GM12801 (cell line): ENCODE measurements at regions not wholly inside any gene's neighbourhood (a gene's known extent, or its start where the extent isn't known, plus 50 kb on each side); places are given as distances from the start of the nearest gene placed in this dataset.

ENCODE experiments used
- CTCF ChIP-seq: IDR thresholded peaks from one replicate; pipeline ENCODE4 v1.5.1; 2011; ENCODE audit warnings: control low read depth; ENCODE audit not compliant: insufficient read length; ENCODE audit errors: extremely low read depth

DNA sequence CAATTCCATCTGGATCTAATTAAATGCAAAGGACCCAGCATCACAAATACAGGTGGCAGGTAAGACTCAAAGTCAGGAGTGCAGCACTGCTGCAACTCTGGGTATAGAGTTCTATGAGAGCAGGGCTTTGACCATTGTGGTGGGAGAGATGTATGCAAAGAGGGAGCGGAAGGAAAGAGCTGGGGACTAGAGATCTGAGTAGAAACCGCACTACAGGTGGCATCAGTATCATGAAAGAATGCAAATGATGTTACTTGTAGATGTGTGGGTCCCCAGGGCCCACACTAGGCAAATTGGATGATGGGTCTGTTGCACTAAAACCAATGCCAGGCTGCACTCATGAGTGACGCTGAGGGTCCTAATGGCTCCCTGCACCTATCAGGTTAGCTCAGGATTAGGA is 287.1 kb upstream of the ASIC2 start:
- no peak for TF ChIP-seq CTCF

GRCh38 chr17:33582661-33583060 is 289.6 kb upstream of the ASIC2 start:
- TF ChIP-seq CTCF = no peak

DNA sequence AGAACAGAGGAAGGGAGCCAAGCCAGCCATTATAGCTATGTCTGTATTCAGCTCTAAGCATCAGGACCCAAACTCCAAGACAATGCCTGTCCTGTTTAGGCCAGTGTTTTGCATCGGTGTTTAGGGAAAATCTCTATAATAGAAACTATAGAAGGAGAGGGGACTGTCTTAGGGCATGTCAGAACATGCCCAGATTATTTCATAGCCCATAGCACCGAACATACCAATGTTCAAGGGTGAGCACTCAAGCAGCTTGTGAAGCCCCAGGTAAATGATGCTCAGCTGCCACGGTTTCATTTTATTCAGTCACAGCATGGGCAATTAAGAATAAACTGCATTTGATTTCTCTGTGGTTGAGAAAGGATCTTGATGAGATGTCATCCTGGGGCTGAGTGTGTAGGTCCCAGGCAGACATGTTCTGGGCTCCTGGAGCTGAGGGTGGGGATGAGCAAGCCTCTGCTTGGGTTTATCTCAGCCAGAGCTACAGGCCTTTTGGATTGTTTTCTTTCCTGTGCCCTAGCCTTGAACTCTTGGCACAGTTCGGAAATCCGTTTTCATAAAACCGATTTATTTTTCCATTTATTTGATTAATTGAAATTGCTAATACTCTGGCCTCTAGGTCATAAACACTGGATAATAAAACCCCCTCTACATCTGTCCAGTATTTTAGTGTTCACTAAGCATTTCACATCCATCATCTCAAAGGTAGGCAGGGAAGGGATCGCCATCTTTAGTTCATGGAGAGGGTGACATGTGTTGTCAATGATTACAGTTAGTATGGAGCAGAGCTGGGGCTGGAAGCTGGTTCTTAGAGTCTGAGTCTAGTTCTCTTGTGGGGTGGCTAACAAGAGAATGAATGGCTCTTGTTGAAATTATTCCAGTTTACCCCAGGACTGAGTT is 290.7 kb upstream of the ASIC2 start:
- TF ChIP-seq CTCF = no peak

DNA sequence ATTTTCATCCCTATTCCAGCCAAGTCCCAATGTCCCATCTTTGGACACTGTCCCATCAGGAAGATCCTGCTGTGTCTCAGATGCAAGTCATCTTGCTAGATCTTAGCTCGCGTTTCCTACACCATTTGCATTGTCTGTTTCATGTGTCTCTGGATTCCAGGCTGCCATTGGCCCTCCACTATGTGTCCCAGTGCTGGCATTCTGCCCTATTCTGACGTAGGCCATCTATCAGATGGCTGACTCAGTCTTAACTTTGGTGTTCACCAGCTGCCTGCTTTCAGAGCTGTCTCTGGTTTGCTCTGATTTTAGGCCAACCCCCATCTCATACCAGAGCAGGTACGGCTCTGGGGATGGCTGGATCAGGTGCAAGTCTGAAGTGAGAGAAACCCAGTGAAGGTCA is 300.9 kb upstream of the ASIC2 start:
- TF ChIP-seq CTCF = no peak

- TF ChIP-seq CTCF = no peak
Observed at GRCh38 chr17:33595828-33596227, 302.7 kb upstream of the ASIC2 start.

DNA sequence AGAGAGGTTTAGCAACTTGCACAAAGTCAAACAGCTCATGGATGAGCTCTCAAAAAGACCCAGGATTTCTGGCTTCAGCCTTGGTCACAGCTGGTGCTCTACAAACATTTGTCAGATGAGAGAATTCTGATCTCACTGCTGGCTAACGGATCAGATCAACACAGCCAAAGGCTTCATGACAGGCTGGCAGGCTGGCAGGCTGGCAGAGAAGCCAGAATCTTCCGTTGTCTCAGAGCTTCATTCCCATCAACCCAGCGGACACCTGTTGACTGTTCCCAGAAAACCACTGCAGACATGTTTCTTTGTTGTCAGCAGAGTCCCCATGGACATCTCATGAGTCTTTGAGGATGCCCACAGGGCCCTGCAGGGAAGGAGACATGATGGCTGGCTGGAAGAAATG is 303.8 kb upstream of the ASIC2 start:
- TF ChIP-seq CTCF = no peak

DNA sequence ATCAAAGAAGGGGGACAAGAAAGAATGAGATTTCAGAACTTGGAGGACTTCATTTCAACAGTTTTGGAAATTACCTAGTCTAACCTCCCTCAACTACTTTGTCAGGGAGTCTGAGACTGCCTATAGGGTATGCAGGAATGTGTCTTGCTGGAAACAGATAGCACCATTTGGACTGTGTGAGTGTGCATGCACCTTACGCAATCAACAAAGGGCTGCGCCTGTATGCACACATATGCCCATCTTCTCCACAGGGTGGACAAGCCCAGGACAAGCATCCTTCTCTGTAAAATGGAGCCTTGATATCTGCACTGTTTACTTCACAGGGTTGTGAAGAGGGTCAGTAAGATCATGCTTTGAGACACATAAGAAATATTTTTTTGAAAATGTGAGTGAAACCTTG is 305.7 kb upstream of the ASIC2 start:
- TF ChIP-seq CTCF = no peak

GRCh38 chr17:33602981-33603380 is 309.9 kb upstream of the ASIC2 start:
- no peak for TF ChIP-seq CTCF
